ENCODE measurements at regions not wholly inside any gene's neighbourhood (a gene's known extent, or its start where the extent isn't known, plus 50 kb on each side); places are given as distances from the start of the nearest gene placed in this dataset.
"Not testable (repeated sequence)": the region's sequence is repeated elsewhere in the genome, so short reads cannot be mapped to it uniquely, and the experiment has no call there.

DNA sequence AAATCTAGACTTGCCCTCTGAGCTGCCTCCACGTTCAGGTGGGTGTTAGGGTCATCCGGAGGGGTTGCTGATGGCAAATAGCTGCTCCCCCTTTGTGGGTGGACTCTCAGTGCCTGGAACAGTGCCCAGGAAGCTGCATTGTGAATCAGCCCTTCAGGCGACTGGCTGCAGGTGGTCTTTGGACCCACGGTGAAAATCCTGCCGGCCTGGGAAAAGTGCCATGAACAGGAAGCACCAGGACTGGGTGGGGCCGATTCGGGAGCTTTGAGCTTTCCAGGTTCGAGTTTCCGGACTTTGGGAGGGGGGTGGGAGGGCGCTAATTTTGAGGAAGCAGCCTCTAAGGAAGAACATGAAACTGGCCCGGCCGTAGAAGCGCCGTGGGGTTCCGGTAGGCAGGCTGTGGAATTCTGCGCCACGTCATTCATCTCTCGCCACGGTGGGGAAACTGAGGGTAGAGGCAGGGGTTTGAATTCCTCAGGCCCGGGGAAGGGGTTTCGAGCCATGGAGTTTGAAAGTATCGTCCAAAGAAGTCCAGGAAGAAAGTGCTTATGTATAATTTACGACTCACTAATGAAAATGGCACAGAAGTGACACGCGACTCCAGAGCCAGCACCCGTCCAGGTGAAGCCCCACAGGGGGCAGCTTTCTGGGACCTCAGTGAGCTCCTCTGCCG is 199.4 kb downstream of the BANP start:
- not testable (repeated sequence) for H3K27ac Mint-ChIP-seq (ENCODE audit: low read depth); H3K9me3 Mint-ChIP-seq; H3K36me3 Mint-ChIP-seq (ENCODE audit: insufficient read depth); ATAC-seq (replicated peaks; ENCODE audit: extremely low read depth, poor library complexity, severe bottlenecking); H3K4me3 Mint-ChIP-seq; DNase-seq (ENCODE audit: low spot score in 2 of 2); H3K27me3 Mint-ChIP-seq; H3K4me1 Mint-ChIP-seq

DNA sequence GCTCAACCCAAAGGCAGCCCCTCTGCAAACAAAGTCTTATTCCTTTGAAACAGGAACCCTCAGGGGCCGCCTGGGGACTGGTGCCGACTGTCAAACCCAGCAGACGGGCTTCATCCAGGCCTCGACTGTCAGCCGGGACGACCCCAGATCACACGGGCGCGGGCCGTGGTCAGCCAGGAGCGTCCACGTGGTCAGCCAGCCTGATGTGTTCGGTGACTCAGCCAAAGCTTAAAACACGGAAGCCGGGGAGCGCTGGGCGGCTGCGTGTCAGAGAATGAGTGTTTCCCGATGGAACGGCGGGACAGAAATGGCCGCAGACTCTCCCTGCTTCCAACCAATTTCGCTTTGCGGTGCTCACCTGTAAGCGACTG is 199.9 kb downstream of the BANP start:
- not testable (repeated sequence) for H3K27me3 Mint-ChIP-seq; ATAC-seq (replicated peaks; ENCODE audit: extremely low read depth, poor library complexity, severe bottlenecking); H3K9me3 Mint-ChIP-seq; DNase-seq (ENCODE audit: low spot score in 2 of 2); H3K27ac Mint-ChIP-seq (ENCODE audit: low read depth); H3K36me3 Mint-ChIP-seq (ENCODE audit: insufficient read depth); H3K4me1 Mint-ChIP-seq; H3K4me3 Mint-ChIP-seq

DNA sequence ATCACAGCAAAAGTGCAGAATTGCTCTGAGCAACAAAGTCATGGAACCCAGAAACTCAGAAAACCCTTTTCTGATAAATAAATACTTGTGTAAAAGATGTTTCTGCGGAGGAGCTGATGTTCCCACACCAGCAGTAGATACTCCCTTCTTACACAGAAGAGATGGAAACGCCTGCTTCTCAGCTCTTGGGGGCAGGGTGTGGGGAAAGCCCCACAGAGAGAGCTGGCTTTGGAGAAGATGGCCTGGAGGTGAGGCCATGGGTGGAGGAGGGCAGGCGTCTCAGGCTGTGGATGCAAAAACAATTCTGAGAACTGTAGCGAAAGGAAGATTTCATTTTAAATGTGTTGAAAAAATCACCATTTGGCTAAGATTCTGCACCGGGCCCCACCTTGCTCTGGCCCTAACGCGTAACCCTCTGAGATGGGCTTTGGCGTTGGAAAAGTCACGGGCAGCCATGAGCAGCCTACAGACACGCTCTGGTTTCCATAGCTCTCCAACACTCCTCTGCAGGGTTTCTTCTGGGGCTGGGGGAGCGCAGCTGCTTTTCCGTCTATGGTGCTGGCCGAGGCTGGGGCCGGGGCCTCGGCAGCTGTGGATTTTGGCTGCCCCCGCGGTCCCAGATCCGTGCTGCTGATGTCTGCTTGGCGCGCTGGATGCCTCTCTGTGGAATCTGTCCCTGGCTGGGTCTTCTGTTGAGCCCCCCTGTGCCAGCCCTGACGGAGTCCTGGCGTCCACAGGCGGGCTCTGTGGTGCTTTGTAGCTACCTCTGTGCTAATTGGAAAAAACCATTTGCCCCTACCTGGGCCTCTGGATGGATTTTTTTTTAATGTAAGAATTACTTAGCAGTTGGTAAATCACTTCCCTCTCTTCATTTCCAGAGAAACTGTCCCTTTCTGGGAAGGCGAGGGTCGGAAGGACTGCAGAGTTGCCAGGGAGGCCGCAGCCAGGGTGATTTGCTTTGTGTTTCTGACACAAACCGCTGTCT is 200.9 kb downstream of the BANP start:
- not testable (repeated sequence) for H3K27ac Mint-ChIP-seq (ENCODE audit: low read depth); ATAC-seq (replicated peaks; ENCODE audit: extremely low read depth, poor library complexity, severe bottlenecking); H3K4me3 Mint-ChIP-seq; H3K27me3 Mint-ChIP-seq; H3K36me3 Mint-ChIP-seq (ENCODE audit: insufficient read depth); H3K4me1 Mint-ChIP-seq; DNase-seq (ENCODE audit: low spot score in 2 of 2); H3K9me3 Mint-ChIP-seq

DNA sequence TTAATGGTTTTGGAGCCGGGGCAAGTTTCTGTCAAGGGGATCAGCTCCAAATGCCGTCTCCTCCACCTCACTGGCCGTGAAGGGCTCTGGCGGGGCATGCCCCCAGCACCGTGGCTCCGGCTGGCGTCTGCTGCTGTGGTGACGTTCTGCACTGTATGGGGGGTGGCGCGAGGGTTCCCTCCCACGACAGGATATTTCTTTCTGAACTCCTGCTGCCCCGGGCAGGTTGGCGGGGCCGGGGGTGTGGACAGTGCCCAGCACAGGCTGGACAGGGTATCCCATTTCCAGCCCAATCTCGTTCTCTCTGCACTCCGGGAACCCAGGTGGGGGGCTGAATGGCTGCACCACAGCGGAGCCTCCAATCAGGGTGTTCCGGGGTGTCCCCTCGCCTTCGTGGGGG is 201.6 kb downstream of the BANP start:
- not testable (repeated sequence) for DNase-seq (ENCODE audit: low spot score in 2 of 2); H3K27ac Mint-ChIP-seq (ENCODE audit: low read depth); H3K36me3 Mint-ChIP-seq (ENCODE audit: insufficient read depth); H3K4me1 Mint-ChIP-seq; H3K9me3 Mint-ChIP-seq; H3K4me3 Mint-ChIP-seq; ATAC-seq (replicated peaks; ENCODE audit: extremely low read depth, poor library complexity, severe bottlenecking); H3K27me3 Mint-ChIP-seq

DNA sequence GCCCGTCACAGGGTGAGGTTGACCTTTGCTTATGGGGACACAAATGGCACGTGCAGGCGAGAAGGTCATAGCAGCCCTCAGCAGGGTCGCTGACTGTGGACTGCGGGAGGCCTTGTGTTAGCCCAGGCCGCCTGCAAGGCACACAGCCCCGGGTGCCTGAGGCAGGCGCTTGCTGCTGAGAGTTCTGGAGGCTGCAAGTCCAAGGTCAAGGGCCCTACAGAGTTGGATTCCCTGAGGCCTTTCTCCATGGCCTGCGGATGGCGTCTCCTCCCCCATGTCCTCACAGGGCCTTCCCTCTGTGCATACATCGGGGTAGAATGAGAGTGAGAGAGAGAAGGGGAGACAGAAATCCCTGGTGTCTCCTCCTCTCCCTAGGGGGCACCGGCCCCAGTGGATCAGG is 202.3 kb downstream of the BANP start:
- not testable (repeated sequence) for H3K36me3 Mint-ChIP-seq (ENCODE audit: insufficient read depth); DNase-seq (ENCODE audit: low spot score in 2 of 2); ATAC-seq (replicated peaks; ENCODE audit: extremely low read depth, poor library complexity, severe bottlenecking); H3K9me3 Mint-ChIP-seq; H3K27me3 Mint-ChIP-seq; H3K4me1 Mint-ChIP-seq; H3K27ac Mint-ChIP-seq (ENCODE audit: low read depth); H3K4me3 Mint-ChIP-seq

DNA sequence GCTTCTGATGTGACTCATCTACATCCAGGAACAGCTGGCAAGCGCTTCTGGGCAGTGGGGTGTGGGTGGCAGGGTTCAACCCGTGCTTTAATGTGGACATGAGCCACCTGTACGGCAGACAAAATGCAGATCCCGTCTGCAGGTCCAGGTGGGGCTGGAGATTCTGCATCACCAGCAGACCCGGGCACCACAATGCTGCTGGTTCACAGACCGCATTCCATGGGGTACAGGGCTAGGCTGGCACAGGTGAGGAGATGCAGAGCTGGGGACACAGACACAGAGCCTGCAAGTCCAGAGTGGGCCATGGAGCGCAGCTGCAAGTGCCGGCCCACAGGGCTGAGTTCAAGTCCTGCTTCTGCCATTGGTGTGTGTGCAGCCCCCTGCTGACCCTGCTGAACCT is 203.7 kb downstream of the BANP start:
- H3K36me3 Mint-ChIP-seq (ENCODE audit: insufficient read depth); ATAC-seq (replicated peaks; ENCODE audit: extremely low read depth, poor library complexity, severe bottlenecking); H3K27me3 Mint-ChIP-seq; H3K4me1 Mint-ChIP-seq; H3K4me3 Mint-ChIP-seq; H3K9me3 Mint-ChIP-seq; DNase-seq (ENCODE audit: low spot score in 2 of 2); H3K27ac Mint-ChIP-seq (ENCODE audit: low read depth): not testable (repeated sequence)

DNA sequence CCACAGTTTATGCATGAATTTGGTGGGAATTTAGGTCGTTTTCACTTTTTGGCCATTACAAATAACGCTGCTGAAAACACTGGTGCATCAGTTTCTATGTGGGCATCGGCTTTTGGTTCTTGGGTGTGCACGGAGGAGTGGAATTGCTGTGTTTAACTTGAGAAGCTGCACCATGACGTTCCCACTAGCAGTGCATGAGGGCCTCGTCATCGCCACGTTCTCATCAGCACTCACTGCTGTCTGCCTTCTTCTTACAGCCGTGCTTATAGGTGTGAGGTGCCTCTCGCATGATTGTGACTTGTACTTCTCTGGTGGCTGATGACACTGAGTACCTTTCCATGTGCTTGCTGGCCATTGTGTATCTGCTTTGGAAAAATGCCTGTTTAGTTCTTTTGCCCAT is 204.4 kb downstream of the BANP start:
- ATAC-seq (replicated peaks; ENCODE audit: extremely low read depth, poor library complexity, severe bottlenecking); H3K4me1 Mint-ChIP-seq; H3K36me3 Mint-ChIP-seq (ENCODE audit: insufficient read depth); H3K9me3 Mint-ChIP-seq; H3K4me3 Mint-ChIP-seq; H3K27ac Mint-ChIP-seq (ENCODE audit: low read depth); DNase-seq (ENCODE audit: low spot score in 2 of 2); H3K27me3 Mint-ChIP-seq: not testable (repeated sequence)

DNA sequence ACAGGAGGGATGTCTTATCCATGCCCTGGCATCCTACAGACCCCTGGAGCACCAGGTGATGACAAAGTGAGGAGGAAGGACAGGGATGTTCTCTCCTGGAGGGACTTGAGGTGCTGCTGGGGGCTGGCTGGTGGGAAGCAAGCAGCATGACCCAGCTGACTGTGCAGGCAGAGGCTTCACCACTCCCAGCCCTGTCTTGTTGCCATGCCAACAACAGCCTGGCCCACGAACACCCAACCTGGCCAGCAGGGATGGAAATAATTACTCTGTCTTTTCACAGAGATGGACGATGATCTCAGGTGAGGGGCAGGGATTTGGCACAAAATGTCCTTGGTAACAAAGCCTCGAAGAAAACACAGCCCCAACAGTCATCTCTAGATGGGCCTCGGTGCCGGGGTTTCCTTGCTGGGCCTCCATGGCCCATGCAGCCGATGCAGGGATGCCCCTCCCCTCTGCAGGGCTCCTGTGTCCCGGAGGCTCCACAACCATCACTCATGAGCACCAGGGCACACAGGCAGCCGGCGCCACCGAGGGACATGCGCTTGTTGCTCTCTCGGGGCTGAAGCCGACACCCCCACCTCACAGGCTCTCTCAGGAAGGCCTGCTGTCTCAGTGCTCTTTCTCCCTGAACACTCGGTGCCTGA is 205.5 kb downstream of the BANP start:
- not testable (repeated sequence) for H3K4me3 Mint-ChIP-seq; H3K9me3 Mint-ChIP-seq; H3K4me1 Mint-ChIP-seq; H3K27ac Mint-ChIP-seq (ENCODE audit: low read depth); H3K36me3 Mint-ChIP-seq (ENCODE audit: insufficient read depth); H3K27me3 Mint-ChIP-seq; DNase-seq (ENCODE audit: low spot score in 2 of 2); ATAC-seq (replicated peaks; ENCODE audit: extremely low read depth, poor library complexity, severe bottlenecking)

DNA sequence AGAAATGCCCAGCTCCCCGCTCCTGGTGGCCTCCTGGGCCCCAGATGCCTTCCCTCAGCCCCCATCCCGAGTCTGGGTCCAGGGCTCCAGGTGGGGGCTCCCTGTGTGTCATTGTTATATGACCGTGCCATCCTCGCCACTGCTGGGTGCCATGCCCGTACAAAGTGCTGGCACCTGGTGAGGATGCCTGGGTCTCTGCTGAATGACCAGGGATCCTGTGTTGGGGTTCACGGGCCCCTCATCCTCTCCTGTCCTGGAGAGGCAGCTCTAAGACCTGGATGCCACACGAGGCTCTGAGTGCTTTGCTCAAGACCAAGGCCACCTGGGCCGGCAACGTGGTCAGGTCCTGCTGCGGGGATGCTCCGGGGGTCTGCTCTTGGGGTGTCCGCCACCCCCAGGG is 206.5 kb downstream of the BANP start:
- DNase-seq (ENCODE audit: low spot score in 2 of 2); H3K36me3 Mint-ChIP-seq (ENCODE audit: insufficient read depth); H3K4me3 Mint-ChIP-seq; ATAC-seq (replicated peaks; ENCODE audit: extremely low read depth, poor library complexity, severe bottlenecking); H3K27me3 Mint-ChIP-seq; H3K4me1 Mint-ChIP-seq; H3K27ac Mint-ChIP-seq (ENCODE audit: low read depth); H3K9me3 Mint-ChIP-seq: not testable (repeated sequence)

DNA sequence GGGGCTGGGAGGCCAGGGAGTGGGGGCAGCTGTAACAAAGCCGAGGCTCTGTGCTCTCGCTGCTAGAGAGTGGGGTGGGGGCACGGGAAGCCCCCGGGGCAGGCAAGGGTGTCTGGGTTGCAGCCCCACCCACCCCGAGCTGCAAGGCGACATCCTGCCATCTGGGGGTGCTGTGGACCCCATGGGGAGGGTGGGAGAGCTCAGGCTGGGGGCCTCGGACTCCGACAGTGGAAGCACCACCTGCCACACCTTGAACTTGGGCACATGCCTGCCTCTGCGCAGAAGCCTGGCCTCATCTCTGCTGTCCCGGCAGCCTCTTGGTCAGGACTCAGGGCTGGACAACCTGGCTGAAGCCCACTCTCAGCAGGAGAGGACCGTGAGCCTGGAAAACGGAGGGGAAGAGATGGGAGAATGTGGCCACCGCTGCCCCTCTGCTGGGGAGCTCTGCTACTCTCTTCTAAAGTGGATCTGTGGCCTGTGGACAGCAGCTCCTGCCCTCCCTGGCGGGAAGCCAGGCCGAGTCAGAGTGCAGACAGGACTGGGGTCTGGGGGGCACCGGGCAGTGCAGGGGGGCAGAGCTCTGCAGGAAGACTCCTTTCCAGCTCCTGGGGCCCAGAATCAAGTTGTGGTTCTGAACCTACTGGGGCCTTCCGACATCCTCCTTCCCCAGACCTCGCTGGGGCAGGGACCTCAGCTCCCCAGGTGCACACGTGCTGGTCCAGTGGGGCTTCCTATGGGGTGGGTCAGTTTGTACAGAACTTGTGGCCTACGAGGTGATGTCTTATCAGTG is 207.2 kb downstream of the BANP start:
- DNase-seq (ENCODE audit: low spot score in 2 of 2); H3K4me1 Mint-ChIP-seq; ATAC-seq (replicated peaks; ENCODE audit: extremely low read depth, poor library complexity, severe bottlenecking); H3K9me3 Mint-ChIP-seq; H3K36me3 Mint-ChIP-seq (ENCODE audit: insufficient read depth); H3K4me3 Mint-ChIP-seq; H3K27me3 Mint-ChIP-seq; H3K27ac Mint-ChIP-seq (ENCODE audit: low read depth): not testable (repeated sequence)

DNA sequence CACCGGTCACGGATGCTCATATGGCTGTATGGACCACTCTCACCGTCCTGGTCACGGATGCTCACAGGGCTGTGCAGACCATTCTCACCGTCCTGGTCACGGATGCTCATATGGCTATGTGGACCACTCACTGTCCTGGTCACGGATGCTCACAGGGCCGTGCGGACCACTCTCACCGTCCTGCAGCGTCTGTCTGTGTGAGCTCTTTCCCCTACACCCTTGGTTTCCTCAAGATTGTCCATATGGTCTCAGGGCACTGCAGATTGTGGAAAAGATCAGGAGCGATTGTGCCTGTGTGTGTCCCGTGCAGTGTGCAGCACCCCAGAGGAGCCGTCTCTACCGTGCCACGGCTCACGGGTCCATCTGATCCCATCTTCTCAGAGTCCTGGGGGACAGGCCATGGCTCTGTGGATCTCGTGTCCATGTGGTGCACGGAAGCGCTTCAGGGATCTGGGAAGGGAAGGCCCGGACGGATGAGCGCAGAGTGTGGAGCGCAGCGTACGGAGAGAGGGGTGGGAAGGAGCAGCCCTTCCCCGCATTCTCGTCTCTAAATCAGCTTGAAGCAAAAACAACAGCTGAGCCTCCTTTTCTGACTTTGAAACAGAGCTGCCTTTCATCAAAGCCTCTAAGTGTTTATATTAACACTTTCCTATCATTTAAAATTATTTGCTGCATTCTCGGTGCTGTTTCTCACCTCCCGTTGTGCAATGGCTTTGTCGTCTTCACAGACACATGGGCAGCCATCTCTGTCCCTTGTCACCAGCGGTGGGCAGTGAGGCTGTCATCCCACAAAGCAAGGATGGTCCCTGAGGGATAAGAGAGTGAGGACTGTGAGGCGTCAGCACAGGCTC is 208.0 kb downstream of the BANP start:
- H3K36me3 Mint-ChIP-seq (ENCODE audit: insufficient read depth); H3K9me3 Mint-ChIP-seq; H3K4me3 Mint-ChIP-seq; ATAC-seq (replicated peaks; ENCODE audit: extremely low read depth, poor library complexity, severe bottlenecking); H3K4me1 Mint-ChIP-seq; H3K27ac Mint-ChIP-seq (ENCODE audit: low read depth); H3K27me3 Mint-ChIP-seq; DNase-seq (ENCODE audit: low spot score in 2 of 2): not testable (repeated sequence)

Measured in central memory CD8-positive, alpha-beta T cell (primary cell).